ENCODE measurements at regions not wholly inside any gene's neighbourhood (a gene's known extent, or its start where the extent isn't known, plus 50 kb on each side); places are given as distances from the start of the nearest gene placed in this dataset.

GRCh38 chr3:40843851-40844548 lies 319.2 kb downstream of the ZNF621 start:
- DNase-seq (peak in 1 of 2 donors; percentile 15), FAIRE-seq (no peak)
- Histone ChIP-seq H3K36me3 (ENCODE audit: control insufficient read depth in 3 of 3, insufficient read depth in 2 of 3, low read depth in 1 of 3, low read length in 3 of 3) (no peaks in the 10 kb centered on the region), H3K4me3 (ENCODE audit: low read depth in 1 of 3, low read length in 3 of 3) (no peak overlapping the region), H3K4me1 (ENCODE audit: control insufficient read depth in 3 of 3, insufficient read depth in 2 of 3, low read depth in 1 of 3, low read length in 2 of 3) (peaks cover 0 to 2% (median 0%) of the 10 kb centered on the region in 3 donors), H3K9me3 (ENCODE audit: control insufficient read depth in 2 of 2, insufficient read depth in 1 of 2, low read depth in 1 of 2, low read length in 1 of 2) (peaks cover 0 to 5% of the 10 kb centered on the region in 2 donors), H3K27me3 (ENCODE audit: control insufficient read depth in 3 of 3, insufficient read depth in 3 of 3, low read length in 3 of 3) (no peaks in the 10 kb centered on the region), H3K27ac (ENCODE audit: low read depth in 1 of 3, low read length in 2 of 3) (no peak overlapping the region)
- 74 to 90% (median 82%) methylated on average over 7 of the region's 7 CpGs for WGBS, 3 donors

GRCh38 chr3:40844896-40845295 lies 320.1 kb downstream of the ZNF621 start:
- H3K27ac ChIP-seq (ENCODE audit: low read depth in 1 of 3, low read length in 2 of 3), result no peak overlapping the region
- peaks cover 0 to 5% of the 10 kb centered on the region in 2 donors for H3K9me3 ChIP-seq (ENCODE audit: control insufficient read depth in 2 of 2, insufficient read depth in 1 of 2, low read depth in 1 of 2, low read length in 1 of 2)
- no peak overlapping the region for H3K4me3 ChIP-seq (ENCODE audit: low read depth in 1 of 3, low read length in 3 of 3)
- FAIRE-seq (no peak), DNase-seq (no peak)
- H3K36me3 ChIP-seq (ENCODE audit: control insufficient read depth in 3 of 3, insufficient read depth in 2 of 3, low read depth in 1 of 3, low read length in 3 of 3), result no peaks in the 10 kb centered on the region
- H3K4me1 ChIP-seq (ENCODE audit: control insufficient read depth in 3 of 3, insufficient read depth in 2 of 3, low read depth in 1 of 3, low read length in 2 of 3), result peaks cover 0 to 2% (median 0%) of the 10 kb centered on the region in 3 donors
- 94 to 96% (median 96%) methylated on average over 2 of the region's 2 CpGs for whole genome bisulfite sequencing, 3 donors
- H3K27me3 ChIP-seq (ENCODE audit: control insufficient read depth in 3 of 3, insufficient read depth in 3 of 3, low read length in 3 of 3), result no peaks in the 10 kb centered on the region

- Histone ChIP-seq H3K27me3 (ENCODE audit: control insufficient read depth in 3 of 3, insufficient read depth in 3 of 3, low read length in 3 of 3) (no peaks in the 10 kb centered on the region), H3K4me3 (ENCODE audit: low read depth in 1 of 3, low read length in 3 of 3) (no peak overlapping the region), H3K4me1 (ENCODE audit: control insufficient read depth in 3 of 3, insufficient read depth in 2 of 3, low read depth in 1 of 3, low read length in 2 of 3) (peaks cover 0 to 2% (median 0%) of the 10 kb centered on the region in 3 donors), H3K27ac (ENCODE audit: low read depth in 1 of 3, low read length in 2 of 3) (no peak overlapping the region), H3K36me3 (ENCODE audit: control insufficient read depth in 3 of 3, insufficient read depth in 2 of 3, low read depth in 1 of 3, low read length in 3 of 3) (no peaks in the 10 kb centered on the region), H3K9me3 (ENCODE audit: control insufficient read depth in 2 of 2, insufficient read depth in 1 of 2, low read depth in 1 of 2, low read length in 1 of 2) (peaks cover 0 to 5% of the 10 kb centered on the region in 2 donors)
- 95 to 100% (median 100%) methylated on average over 1 of the region's 1 CpG for WGBS, 3 donors
- DNase-seq, result no peak
- FAIRE-seq, result no peak
These were observed 320.7 kb downstream of the ZNF621 start for GRCh38 chr3:40845447-40845846.

- no peaks in the 10 kb centered on the region for H3K36me3 ChIP-seq (ENCODE audit: control insufficient read depth in 3 of 3, insufficient read depth in 2 of 3, low read depth in 1 of 3, low read length in 3 of 3)
- FAIRE-seq, result no peak
These were observed 321.2 kb downstream of the ZNF621 start for GRCh38 chr3:40845916-40846315.

GRCh38 chr3:40846451-40846850 lies 321.7 kb downstream of the ZNF621 start:
- no peak for DNase-seq
- Histone ChIP-seq H3K4me1 (ENCODE audit: control insufficient read depth in 3 of 3, insufficient read depth in 2 of 3, low read depth in 1 of 3, low read length in 2 of 3) (peaks cover 0 to 2% (median 0%) of the 10 kb centered on the region in 3 donors), H3K27ac (ENCODE audit: low read depth in 1 of 3, low read length in 2 of 3) (no peak overlapping the region), H3K27me3 (ENCODE audit: control insufficient read depth in 3 of 3, insufficient read depth in 3 of 3, low read length in 3 of 3) (no peaks in the 10 kb centered on the region), H3K9me3 (ENCODE audit: control insufficient read depth in 2 of 2, insufficient read depth in 1 of 2, low read depth in 1 of 2, low read length in 1 of 2) (peaks cover 0 to 5% of the 10 kb centered on the region in 2 donors), H3K36me3 (ENCODE audit: control insufficient read depth in 3 of 3, insufficient read depth in 2 of 3, low read depth in 1 of 3, low read length in 3 of 3) (no peaks in the 10 kb centered on the region), H3K4me3 (ENCODE audit: low read depth in 1 of 3, low read length in 3 of 3) (no peak overlapping the region)
- FAIRE-seq, result no peak
- 69 to 84% (median 71%) methylated on average over 1 of the region's 1 CpG for WGBS, 3 donors

More at GRCh38 chr3:40845916-40846315, 321.2 kb downstream of the ZNF621 start:
- 33 to 53% (median 44%) methylated on average over 1 of the region's 1 CpG for WGBS, 3 donors
- Histone ChIP-seq H3K4me1 (ENCODE audit: control insufficient read depth in 3 of 3, insufficient read depth in 2 of 3, low read depth in 1 of 3, low read length in 2 of 3) (peaks cover 0 to 2% (median 0%) of the 10 kb centered on the region in 3 donors), H3K9me3 (ENCODE audit: control insufficient read depth in 2 of 2, insufficient read depth in 1 of 2, low read depth in 1 of 2, low read length in 1 of 2) (peaks cover 0 to 5% of the 10 kb centered on the region in 2 donors), H3K4me3 (ENCODE audit: low read depth in 1 of 3, low read length in 3 of 3) (no peak overlapping the region), H3K27ac (ENCODE audit: low read depth in 1 of 3, low read length in 2 of 3) (no peak overlapping the region), H3K27me3 (ENCODE audit: control insufficient read depth in 3 of 3, insufficient read depth in 3 of 3, low read length in 3 of 3) (no peaks in the 10 kb centered on the region)
- DNase-seq, result no peak

- no peak overlapping the region for H3K4me3 ChIP-seq (ENCODE audit: low read depth in 1 of 3, low read length in 3 of 3)
- H3K9me3 ChIP-seq (ENCODE audit: control insufficient read depth in 2 of 2, insufficient read depth in 1 of 2, low read depth in 1 of 2, low read length in 1 of 2), result peaks cover 0 to 5% of the 10 kb centered on the region in 2 donors
- DNase-seq (peak; percentile 27 to 38), FAIRE-seq (no peak)
- no peaks in the 10 kb centered on the region for H3K36me3 ChIP-seq (ENCODE audit: control insufficient read depth in 3 of 3, insufficient read depth in 2 of 3, low read depth in 1 of 3, low read length in 3 of 3)
- no peaks in the 10 kb centered on the region for H3K27me3 ChIP-seq (ENCODE audit: control insufficient read depth in 3 of 3, insufficient read depth in 3 of 3, low read length in 3 of 3)
- peaks cover 0 to 2% (median 0%) of the 10 kb centered on the region in 3 donors for H3K4me1 ChIP-seq (ENCODE audit: control insufficient read depth in 3 of 3, insufficient read depth in 2 of 3, low read depth in 1 of 3, low read length in 2 of 3)
- 35 to 53% (median 44%) methylated on average over 6 of the region's 6 CpGs for WGBS, 3 donors
- H3K27ac ChIP-seq (ENCODE audit: low read depth in 1 of 3, low read length in 2 of 3), result no peak overlapping the region
These were observed 322.8 kb downstream of the ZNF621 start for GRCh38 chr3:40847551-40847992.

GRCh38 chr3:40848421-40848820 lies 323.7 kb downstream of the ZNF621 start:
- Histone ChIP-seq H3K36me3 (ENCODE audit: control insufficient read depth in 3 of 3, insufficient read depth in 2 of 3, low read depth in 1 of 3, low read length in 3 of 3) (no peaks in the 10 kb centered on the region), H3K27ac (ENCODE audit: low read depth in 1 of 3, low read length in 2 of 3) (no peak overlapping the region), H3K4me1 (ENCODE audit: control insufficient read depth in 3 of 3, insufficient read depth in 2 of 3, low read depth in 1 of 3, low read length in 2 of 3) (no peaks in the 10 kb centered on the region), H3K4me3 (ENCODE audit: low read depth in 1 of 3, low read length in 3 of 3) (no peak overlapping the region), H3K9me3 (ENCODE audit: control insufficient read depth in 2 of 2, insufficient read depth in 1 of 2, low read depth in 1 of 2, low read length in 1 of 2) (peaks cover 0 to 5% of the 10 kb centered on the region in 2 donors), H3K27me3 (ENCODE audit: control insufficient read depth in 3 of 3, insufficient read depth in 3 of 3, low read length in 3 of 3) (no peaks in the 10 kb centered on the region)
- DNase-seq (no peak), FAIRE-seq (no peak)
- 75 to 93% (median 91%) methylated on average over 2 of the region's 2 CpGs for WGBS, 3 donors

- no peaks in the 10 kb centered on the region for H3K36me3 ChIP-seq (ENCODE audit: control insufficient read depth in 3 of 3, insufficient read depth in 2 of 3, low read depth in 1 of 3, low read length in 3 of 3)
- WGBS, 3 donors, result 61 to 77% (median 65%) methylated on average over 4 of the region's 4 CpGs
- FAIRE-seq (no peak), DNase-seq (no peak)
- no peaks in the 10 kb centered on the region for H3K27me3 ChIP-seq (ENCODE audit: control insufficient read depth in 3 of 3, insufficient read depth in 3 of 3, low read length in 3 of 3)
- H3K4me1 ChIP-seq (ENCODE audit: control insufficient read depth in 3 of 3, insufficient read depth in 2 of 3, low read depth in 1 of 3, low read length in 2 of 3), result no peaks in the 10 kb centered on the region
- no peak overlapping the region for H3K27ac ChIP-seq (ENCODE audit: low read depth in 1 of 3, low read length in 2 of 3)
- no peak overlapping the region for H3K4me3 ChIP-seq (ENCODE audit: low read depth in 1 of 3, low read length in 3 of 3)
- peaks cover 0 to 4% of the 10 kb centered on the region in 2 donors for H3K9me3 ChIP-seq (ENCODE audit: control insufficient read depth in 2 of 2, insufficient read depth in 1 of 2, low read depth in 1 of 2, low read length in 1 of 2)
These were observed 326.1 kb downstream of the ZNF621 start for GRCh38 chr3:40850861-40851260.
